ENCODE measurements at regions not wholly inside any gene's neighbourhood (a gene's known extent, or its start where the extent isn't known, plus 50 kb on each side); places are given as distances from the start of the nearest gene placed in this dataset.
A peak's percentile ranks its signal among the peaks of the same experiment; 100 is the strongest.

DNA sequence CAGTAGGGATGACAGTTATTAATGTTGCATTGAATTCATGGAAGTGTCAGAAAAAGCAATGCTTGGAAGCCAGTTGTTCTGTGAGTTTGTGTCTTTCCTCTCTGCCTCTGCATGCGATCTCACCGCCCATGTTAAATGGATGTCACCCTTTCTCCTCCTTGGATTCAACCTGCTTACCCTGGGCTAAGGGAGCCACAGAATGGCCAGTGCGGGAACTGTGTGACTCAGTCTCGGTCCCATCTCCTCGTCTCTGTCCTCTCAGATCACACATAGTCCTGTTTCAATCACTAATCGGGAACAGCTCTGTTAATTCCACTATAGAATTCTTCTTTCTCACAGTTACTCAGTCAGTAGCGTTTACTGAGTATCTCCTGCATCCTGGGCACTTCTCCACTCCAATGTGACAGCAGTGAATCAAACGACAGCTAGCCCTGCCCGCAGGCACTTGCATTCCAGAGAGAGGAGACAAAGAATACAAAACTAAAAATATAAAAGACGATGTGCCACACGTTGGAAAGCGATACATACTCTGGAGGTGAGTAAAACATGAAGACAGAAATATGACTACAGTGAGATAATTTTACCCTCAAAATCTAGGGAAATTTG lies 53.6 kb upstream of the TLR3 start:
- TF ChIP-seq ZNF701 (tag by site-specific recombination; IDR thresholded peaks at IDR 0.05) (no peak), ZNF654 (tag by site-specific recombination; IDR thresholded peaks at IDR 0.05; ENCODE audit: low read depth) (peak; percentile 14; the same call in 1 of the 2 replicates), ZFP3 (tag by site-specific recombination; IDR thresholded peaks at IDR 0.05; ENCODE audit: low read depth) (no peak)

DNA sequence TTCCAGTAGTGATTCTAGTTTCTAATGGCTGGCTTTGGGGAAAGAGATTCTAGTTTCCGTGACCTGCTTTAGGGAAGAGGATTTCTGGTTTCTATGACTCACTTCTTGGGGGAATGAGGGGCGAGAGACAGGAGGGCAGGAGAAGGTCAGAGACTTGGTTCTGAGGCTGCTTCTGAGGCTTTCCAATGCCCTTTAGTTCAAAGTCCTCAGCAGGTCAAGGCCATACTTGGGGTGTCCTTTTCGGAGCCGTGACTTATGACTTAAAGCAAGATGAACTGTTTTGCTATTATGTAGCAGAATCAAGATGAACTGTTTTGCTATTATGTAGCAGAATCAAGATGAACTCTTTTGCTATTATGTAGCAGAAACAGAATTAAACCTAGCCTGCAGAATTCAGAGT lies 52.2 kb upstream of the TLR3 start:
- H3K4me1 ChIP-seq (ENCODE audit: control insufficient read depth, insufficient read depth, low read length): no peaks in the 10 kb centered on the region
- H3K4me3 ChIP-seq (ENCODE audit: low read depth, low read length): no peak overlapping the region
- no peaks in the 10 kb centered on the region for H3K9me3 ChIP-seq (ENCODE audit: control insufficient read depth, insufficient read depth, low read depth, low read length)
- H3K36me3 ChIP-seq (ENCODE audit: control insufficient read depth in 2 of 2, insufficient read depth in 1 of 2, low read length in 2 of 2): no peaks in the 10 kb centered on the region
- no peak overlapping the region for H3K27ac ChIP-seq (ENCODE audit: extremely low read depth, low read depth, low read length)
- TF ChIP-seq SP2 (tag by site-specific recombination; IDR thresholded peaks at IDR 0.05): no peak
- TF ChIP-seq, protein P1, sequence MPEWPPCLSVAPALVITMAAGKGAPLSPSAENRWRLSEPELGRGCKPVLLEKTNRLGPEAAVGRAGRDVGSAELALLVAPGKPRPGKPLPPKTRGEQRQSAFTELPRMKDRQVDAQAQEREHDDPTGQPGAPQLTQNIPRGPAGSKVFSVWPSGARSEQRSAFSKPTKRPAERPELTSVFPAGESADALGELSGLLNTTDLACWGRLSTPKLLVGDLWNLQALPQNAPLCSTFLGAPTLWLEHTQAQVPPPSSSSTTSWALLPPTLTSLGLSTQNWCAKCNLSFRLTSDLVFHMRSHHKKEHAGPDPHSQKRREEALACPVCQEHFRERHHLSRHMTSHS (tag by site-specific recombination; IDR thresholded peaks at IDR 0.05): no peak
- CTCF ChIA-PET: no interaction called here
- POLR2A ChIA-PET: no interaction called here

More for the DNA sequence above, 53.6 kb upstream of the TLR3 start:
- CTCF ChIA-PET: no interaction called here
- H3K4me1 ChIP-seq (ENCODE audit: control insufficient read depth, insufficient read depth, low read length): no peaks in the 10 kb centered on the region
- POLR2A ChIA-PET: no interaction called here
- no peaks in the 10 kb centered on the region for H3K36me3 ChIP-seq (ENCODE audit: control insufficient read depth in 2 of 2, insufficient read depth in 1 of 2, low read length in 2 of 2)
- no peak overlapping the region for H3K27ac ChIP-seq (ENCODE audit: extremely low read depth, low read depth, low read length)
- no peak overlapping the region for H3K4me3 ChIP-seq (ENCODE audit: low read depth, low read length)
- no peaks in the 10 kb centered on the region for H3K9me3 ChIP-seq (ENCODE audit: control insufficient read depth, insufficient read depth, low read depth, low read length)

DNA sequence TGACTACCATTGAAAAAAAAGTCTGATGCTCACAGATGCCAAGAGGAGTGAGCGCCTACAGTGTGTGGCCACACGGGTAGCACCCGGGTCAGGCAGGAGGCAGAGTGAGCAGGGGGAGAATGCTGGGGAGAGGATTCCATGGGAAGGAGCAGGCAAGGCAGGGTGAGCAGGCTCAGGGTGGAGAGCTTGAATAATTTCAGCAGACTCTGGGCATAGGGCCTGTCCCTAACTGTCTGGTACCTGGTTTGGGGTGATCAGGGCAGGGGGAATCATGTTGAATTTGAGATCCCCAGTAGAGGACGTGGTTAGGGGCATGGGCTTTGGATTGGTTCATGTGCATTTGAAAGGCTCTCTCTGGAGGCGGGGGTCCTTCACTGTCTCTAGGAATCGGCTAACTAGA lies 51.2 kb upstream of the TLR3 start:
- CTCF ChIA-PET: interaction anchor here (1.4 kb wide), 1 partner anchor 377 kb away, joined by 5 read pairs; no protein-coding TSS in a partner anchor

DNA sequence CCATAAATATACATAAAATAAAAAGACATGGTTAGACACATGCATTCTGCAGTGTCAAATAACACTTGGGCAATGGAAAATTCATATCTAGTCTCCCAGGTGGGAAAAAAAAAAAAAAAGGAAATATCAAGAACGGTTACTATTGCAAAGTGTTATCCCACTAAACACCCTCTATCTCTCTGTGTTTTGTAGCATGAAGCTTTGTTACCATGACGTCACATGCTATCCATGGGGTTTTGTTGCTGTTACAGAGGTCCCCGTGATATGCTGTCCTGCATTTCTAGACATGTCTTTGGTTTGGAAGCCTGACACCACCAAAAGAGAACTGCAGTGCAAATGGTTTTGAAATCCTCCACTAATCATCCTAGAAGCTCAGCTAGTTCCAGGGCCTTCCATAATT lies 50.7 kb upstream of the TLR3 start:
- Histone ChIP-seq H3K4me1 (ENCODE audit: control insufficient read depth, insufficient read depth, low read length) (no peaks in the 10 kb centered on the region), H3K4me3 (ENCODE audit: low read depth, low read length) (no peak overlapping the region), H3K36me3 (ENCODE audit: control insufficient read depth in 2 of 2, insufficient read depth in 1 of 2, low read length in 2 of 2) (no peaks in the 10 kb centered on the region), H3K27ac (ENCODE audit: extremely low read depth, low read depth, low read length) (no peak overlapping the region), H3K9me3 (ENCODE audit: control insufficient read depth, insufficient read depth, low read depth, low read length) (no peaks in the 10 kb centered on the region)
- POLR2A ChIA-PET: no interaction called here
- CTCF ChIA-PET: interaction anchor here (0.6 to 1.4 kb wide), 3 partner anchors 73 to 883 kb away, joined by 3 to 5 read pairs (median 3); no protein-coding TSS in a partner anchor
- TF ChIP-seq ZNF560 (tag by site-specific recombination; IDR thresholded peaks at IDR 0.05; ENCODE audit: borderline replicate concordance) (no peak), ZNF394 (tag by site-specific recombination; IDR thresholded peaks at IDR 0.05; ENCODE audit: borderline replicate concordance) (no peak), ZNF19 (tag by site-specific recombination; IDR thresholded peaks at IDR 0.05; ENCODE audit: low read depth) (no peak), ZBTB17 (tag by site-specific recombination; IDR thresholded peaks at IDR 0.05) (no peak), ZBTB8A (tag by site-specific recombination; IDR thresholded peaks at IDR 0.05) (no peak)
- TF ChIP-seq, protein P2, sequence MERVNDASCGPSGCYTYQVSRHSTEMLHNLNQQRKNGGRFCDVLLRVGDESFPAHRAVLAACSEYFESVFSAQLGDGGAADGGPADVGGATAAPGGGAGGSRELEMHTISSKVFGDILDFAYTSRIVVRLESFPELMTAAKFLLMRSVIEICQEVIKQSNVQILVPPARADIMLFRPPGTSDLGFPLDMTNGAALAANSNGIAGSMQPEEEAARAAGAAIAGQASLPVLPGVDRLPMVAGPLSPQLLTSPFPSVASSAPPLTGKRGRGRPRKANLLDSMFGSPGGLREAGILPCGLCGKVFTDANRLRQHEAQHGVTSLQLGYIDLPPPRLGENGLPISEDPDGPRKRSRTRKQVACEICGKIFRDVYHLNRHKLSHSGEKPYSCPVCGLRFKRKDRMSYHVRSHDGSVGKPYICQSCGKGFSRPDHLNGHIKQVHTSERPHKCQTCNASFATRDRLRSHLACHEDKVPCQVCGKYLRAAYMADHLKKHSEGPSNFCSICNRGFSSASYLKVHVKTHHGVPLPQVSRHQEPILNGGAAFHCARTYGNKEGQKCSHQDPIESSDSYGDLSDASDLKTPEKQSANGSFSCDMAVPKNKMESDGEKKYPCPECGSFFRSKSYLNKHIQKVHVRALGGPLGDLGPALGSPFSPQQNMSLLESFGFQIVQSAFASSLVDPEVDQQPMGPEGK (tag by site-specific recombination; IDR thresholded peaks at IDR 0.05): no peak
- TF ChIP-seq, protein P3, sequence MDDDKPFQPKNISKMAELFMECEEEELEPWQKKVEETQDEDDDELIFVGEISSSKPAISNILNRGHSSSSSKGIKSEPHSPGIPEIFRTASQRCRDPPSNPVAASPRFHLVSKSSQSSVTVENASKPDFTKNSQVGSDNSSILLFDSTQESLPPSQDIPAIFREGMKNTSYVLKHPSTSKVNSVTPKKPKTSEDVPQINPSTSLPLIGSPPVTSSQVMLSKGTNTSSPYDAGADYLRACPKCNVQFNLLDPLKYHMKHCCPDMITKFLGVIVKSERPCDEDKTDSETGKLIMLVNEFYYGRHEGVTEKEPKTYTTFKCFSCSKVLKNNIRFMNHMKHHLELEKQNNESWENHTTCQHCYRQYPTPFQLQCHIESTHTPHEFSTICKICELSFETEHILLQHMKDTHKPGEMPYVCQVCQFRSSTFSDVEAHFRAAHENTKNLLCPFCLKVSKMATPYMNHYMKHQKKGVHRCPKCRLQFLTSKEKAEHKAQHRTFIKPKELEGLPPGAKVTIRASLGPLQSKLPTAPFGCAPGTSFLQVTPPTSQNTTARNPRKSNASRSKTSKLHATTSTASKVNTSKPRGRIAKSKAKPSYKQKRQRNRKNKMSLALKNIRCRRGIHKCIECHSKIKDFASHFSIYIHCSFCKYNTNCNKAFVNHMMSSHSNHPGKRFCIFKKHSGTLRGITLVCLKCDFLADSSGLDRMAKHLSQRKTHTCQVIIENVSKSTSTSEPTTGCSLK (tag by site-specific recombination; IDR thresholded peaks at IDR 0.05): no peak

More for the DNA sequence above, 51.2 kb upstream of the TLR3 start:
- POLR2A ChIA-PET: no interaction called here
- Histone ChIP-seq H3K36me3 (ENCODE audit: control insufficient read depth in 2 of 2, insufficient read depth in 1 of 2, low read length in 2 of 2) (no peaks in the 10 kb centered on the region), H3K27ac (ENCODE audit: extremely low read depth, low read depth, low read length) (no peak overlapping the region), H3K4me1 (ENCODE audit: control insufficient read depth, insufficient read depth, low read length) (no peaks in the 10 kb centered on the region), H3K9me3 (ENCODE audit: control insufficient read depth, insufficient read depth, low read depth, low read length) (no peaks in the 10 kb centered on the region), H3K4me3 (ENCODE audit: low read depth, low read length) (no peak overlapping the region)
- TF ChIP-seq RBAK (tag by site-specific recombination; IDR thresholded peaks at IDR 0.05) (no peak), ZNF785 (tag by site-specific recombination; IDR thresholded peaks at IDR 0.05) (no peak), ZNF433 (tag by site-specific recombination; IDR thresholded peaks at IDR 0.05; ENCODE audit: low read depth) (no peak), ZNF707 (tag by site-specific recombination; IDR thresholded peaks at IDR 0.05) (no peak), BCL11B (tag by site-specific recombination; IDR thresholded peaks at IDR 0.05; ENCODE audit: low read depth) (no peak), ZNF654 (tag by site-specific recombination; IDR thresholded peaks at IDR 0.05; ENCODE audit: low read depth) (no peak), PRDM1 (tag by site-specific recombination; IDR thresholded peaks at IDR 0.05) (no peak), YY1 (tag by site-specific recombination; IDR thresholded peaks at IDR 0.05) (no peak), ZNF768 (tag by site-specific recombination; IDR thresholded peaks at IDR 0.05) (no peak), ZNF366 (tag by site-specific recombination; conservative IDR thresholded peaks at IDR 0.05) (no peak), GLI4 (tag by site-specific recombination; IDR thresholded peaks at IDR 0.05) (no peak), ZNF48 (tag by site-specific recombination; IDR thresholded peaks at IDR 0.05) (no peak)
- TF ChIP-seq, protein P4, sequence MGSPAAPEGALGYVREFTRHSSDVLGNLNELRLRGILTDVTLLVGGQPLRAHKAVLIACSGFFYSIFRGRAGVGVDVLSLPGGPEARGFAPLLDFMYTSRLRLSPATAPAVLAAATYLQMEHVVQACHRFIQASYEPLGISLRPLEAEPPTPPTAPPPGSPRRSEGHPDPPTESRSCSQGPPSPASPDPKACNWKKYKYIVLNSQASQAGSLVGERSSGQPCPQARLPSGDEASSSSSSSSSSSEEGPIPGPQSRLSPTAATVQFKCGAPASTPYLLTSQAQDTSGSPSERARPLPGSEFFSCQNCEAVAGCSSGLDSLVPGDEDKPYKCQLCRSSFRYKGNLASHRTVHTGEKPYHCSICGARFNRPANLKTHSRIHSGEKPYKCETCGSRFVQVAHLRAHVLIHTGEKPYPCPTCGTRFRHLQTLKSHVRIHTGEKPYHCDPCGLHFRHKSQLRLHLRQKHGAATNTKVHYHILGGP (tag by site-specific recombination; IDR thresholded peaks at IDR 0.05): no peak
- TF ChIP-seq, protein P5, sequence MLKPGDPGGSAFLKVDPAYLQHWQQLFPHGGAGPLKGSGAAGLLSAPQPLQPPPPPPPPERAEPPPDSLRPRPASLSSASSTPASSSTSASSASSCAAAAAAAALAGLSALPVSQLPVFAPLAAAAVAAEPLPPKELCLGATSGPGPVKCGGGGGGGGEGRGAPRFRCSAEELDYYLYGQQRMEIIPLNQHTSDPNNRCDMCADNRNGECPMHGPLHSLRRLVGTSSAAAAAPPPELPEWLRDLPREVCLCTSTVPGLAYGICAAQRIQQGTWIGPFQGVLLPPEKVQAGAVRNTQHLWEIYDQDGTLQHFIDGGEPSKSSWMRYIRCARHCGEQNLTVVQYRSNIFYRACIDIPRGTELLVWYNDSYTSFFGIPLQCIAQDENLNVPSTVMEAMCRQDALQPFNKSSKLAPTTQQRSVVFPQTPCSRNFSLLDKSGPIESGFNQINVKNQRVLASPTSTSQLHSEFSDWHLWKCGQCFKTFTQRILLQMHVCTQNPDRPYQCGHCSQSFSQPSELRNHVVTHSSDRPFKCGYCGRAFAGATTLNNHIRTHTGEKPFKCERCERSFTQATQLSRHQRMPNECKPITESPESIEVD (tag by site-specific recombination; IDR thresholded peaks at IDR 0.05): no peak
